GM19035 (cell line): ENCODE measurements at regions not wholly inside any gene's neighbourhood (a gene's known extent, or its start where the extent isn't known, plus 50 kb on each side); places are given as distances from the start of the nearest gene placed in this dataset.
"Not testable (repeated sequence)": the region's sequence is repeated elsewhere in the genome, so short reads cannot be mapped to it uniquely, and the experiment has no call there.

Experiments used
- ATAC-seq: cut with Tn5 transposase; IDR thresholded peaks from one replicate; pipeline ENCODE4 v1.9.1; 2021; ENCODE audit not compliant: unreplicated experiment

DNA sequence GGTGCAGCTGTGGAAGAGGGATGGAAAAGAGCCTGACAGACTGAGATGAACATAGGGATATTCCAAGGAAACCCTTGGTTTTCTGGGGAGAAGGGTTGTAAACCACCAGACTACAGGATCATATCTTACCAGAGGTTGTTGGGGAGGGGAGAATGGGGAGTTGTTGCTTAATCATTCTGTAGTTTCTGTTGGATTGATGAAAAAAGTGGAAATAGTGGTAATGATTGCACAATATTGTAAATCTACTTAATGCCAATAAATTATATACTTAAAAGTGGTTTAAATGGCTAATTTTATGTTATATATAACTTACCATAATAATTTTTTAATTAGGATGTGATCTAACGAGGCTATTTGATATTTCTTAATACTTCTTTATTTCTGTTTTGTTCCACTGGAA, 800.9 kb downstream of the BCL11A start:
- no peak for ATAC-seq

DNA sequence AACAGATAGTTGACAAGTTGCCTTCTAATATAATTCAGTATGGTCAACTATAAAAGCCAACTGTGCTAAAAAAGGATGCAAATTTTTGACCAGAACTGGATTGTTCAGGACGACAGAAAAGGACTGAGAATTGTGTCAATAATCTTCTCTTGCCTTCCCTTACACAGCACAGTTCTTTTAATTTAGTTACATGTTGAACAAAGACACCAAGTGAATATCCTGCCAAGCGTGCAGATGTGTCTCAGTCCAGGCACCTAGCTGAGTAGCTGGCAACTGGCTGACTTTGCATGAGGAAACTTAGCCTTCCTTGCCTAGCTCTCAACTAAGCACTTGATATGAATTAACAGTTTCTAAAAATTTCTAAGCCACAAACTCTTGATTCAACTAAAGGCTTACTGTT, 801.4 kb downstream of the BCL11A start:
- ATAC-seq, result no peak

DNA sequence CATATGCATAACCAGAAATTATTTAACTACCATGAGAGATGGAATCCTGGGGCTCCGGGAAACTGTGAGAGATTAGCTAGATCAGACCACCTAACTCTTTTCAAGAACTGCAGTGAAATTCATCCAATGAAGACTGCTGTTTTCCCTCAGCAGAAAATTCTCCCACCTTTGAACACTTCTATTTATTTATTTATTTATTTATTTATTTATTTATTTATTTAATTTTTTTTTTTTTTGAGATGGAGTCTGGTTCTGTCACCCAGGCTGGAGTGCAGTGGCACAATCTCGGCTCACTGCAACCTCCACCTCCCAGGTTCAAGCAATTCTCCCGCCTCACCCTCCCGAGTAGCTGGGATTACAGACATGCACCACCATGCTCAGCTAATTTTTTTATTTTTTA, 802.2 kb downstream of the BCL11A start:
- not testable (repeated sequence) for ATAC-seq

DNA sequence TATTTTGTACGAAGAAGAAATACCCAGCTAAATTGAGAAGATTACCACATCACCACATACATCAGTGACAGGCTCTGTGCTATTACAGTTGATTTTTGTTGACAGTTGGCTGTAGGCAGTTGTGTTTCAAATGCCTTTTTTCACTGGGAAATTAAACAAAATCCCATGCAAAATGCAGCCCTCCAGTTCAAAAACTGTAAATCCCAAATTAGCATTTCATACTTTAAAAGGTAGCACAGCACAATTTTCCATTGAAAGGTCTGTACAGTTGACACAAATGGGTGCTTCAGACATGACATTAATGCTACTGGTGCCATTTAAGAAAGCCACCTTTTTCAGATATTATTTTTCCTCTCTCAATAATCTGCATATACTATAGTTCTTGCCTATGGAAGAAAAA, 807.2 kb downstream of the BCL11A start:
- no peak for ATAC-seq

DNA sequence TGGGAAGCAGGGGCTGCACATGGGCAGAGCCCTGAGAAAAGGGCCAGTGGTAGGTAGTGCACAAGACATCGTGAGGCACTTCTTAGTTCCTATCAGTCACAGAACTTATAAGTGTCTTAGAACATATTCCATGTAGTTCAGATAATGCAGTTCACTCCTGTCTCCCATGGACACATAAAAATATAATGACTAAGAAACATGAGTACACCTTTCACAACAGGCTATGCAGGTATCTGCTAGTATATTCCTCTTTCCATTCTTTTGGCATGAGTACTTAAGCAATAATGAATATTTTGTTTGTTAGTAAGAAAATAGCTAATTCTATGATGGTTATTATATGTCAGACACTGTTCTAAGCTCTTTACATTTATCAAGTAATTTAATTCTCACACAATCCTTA, 808.4 kb downstream of the BCL11A start:
- no peak for ATAC-seq

DNA sequence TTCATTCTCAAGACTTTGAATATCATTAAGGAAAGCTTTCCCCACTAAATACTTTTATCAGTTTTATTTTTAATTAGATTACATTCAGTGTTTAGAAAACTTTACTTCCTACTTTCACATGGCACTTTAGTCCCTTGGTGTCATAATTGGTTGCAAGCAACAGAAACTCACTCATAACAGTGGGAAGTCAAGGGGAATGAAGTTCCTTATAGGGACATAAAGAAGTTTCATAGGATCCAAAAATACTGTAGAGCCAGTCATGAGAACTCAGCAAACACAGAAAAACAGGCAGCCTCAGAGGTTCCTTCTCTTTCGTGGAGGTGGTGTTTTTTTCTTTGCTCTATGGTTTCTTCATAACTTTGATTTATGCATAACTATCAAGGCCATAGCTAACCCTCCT, 809.0 kb downstream of the BCL11A start:
- ATAC-seq, result no peak

DNA sequence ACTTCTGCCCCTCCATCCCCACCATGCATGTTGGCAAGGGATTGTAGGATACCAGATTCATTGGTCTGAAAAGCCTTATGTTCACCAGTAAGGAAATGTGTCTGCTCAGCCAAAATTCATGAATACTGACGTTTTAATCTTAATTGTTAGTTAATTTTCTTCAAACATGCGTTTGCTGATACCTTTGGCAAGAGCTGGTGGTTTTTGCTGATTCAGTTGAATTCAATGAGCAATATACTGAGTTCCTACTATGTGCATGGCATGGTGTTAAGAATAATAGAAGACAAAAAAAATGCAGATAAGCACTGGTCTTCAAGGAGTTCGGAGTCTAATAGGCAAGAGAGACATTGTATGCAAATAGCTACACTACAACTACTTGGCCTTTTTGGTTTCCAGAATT, 811.6 kb downstream of the BCL11A start:
- no peak for ATAC-seq

DNA sequence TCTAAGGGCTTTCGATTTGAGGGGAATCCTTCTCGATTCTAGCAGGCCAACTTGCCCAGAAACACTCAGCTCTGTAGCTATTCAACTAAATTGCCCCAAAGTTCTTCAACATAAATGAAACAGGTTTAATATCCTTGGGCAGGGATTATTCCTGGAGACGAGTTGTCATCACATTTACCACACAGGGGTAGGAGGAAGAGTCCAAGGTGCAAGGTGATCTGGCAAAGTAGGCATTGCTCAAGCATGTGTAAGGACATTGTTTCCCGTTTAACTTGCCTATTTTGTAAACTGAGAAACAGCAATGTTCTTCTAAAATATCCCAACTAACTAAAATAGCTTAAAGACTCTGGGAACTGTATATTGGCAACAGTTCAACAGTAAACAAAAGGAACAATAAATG, 814.3 kb downstream of the BCL11A start:
- no peak for ATAC-seq

DNA sequence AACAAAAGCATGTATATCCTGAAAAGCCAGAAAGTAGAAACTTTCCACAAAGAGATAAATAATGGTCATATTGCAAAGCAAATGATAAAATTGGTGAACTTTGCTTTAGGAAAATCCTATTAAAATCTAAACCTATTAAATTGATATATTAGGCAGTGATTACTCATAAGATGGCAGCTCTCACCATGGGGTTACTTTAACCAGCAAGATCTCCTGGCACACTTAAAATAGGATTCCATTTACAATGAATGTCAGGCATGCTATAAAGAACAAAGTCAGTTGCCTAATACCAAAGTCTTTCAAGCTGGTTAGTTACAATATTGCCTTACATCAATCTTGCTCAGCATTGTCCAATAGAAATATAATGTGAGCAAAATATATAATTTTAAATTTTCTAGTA, 816.2 kb downstream of the BCL11A start:
- no peak for ATAC-seq

DNA sequence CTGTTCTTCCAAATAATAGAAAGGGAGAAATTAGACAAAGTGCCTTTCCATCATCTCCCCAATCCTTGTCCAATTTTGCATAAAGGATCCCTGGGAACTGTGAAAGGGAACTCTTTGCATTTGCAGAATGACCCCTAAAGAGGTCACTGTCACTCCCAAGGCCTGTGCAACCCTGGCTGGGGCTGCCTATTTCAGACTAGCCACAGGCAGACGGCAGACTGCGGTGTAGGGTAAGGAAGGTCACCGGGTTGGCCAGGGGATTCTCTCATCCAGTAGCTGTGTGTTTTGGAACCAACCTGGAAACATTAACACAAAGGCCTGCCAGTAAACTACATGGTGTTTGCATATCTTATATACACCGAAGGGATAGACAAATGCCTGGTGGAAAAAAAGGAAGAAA, 818.7 kb downstream of the BCL11A start:
- ATAC-seq, result no peak

DNA sequence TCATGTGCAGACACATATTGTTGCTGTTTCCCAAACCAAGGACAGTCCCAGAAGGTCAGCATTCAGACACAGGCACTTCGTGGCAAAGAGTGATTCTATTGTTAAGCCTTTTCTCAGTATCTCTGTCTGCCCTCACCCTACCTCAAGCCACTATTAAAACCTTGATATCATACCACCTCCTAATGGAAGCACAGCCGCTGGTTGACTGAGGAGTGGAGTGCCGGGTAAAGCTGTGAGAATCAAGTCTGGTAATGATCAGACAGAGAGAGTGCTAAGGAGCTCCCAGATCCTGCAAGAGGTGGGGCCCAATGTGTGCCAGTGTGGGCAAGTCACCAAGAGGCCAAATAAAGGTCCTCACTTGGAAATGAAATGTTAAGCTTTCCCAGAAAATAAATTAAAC, 819.5 kb downstream of the BCL11A start:
- no peak for ATAC-seq

DNA sequence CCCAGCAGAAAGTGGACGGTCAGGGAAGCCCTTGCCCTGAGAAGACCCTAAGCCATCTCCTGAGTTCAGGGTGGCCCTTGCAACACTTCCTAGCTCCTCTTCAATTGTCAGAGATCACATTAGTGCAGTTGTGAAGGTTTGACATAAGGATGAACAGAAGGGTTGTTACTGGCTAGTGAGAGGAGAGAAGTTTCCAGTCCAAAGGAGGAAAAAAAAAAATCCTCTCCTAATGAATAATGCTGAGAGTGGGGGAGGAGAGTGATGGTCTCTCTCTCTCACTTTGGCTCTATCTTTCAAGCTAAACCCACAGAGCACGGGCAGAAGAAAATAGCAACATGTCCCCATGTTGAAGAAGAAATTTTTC, 819.9 kb downstream of the BCL11A start:
- no peak for ATAC-seq

DNA sequence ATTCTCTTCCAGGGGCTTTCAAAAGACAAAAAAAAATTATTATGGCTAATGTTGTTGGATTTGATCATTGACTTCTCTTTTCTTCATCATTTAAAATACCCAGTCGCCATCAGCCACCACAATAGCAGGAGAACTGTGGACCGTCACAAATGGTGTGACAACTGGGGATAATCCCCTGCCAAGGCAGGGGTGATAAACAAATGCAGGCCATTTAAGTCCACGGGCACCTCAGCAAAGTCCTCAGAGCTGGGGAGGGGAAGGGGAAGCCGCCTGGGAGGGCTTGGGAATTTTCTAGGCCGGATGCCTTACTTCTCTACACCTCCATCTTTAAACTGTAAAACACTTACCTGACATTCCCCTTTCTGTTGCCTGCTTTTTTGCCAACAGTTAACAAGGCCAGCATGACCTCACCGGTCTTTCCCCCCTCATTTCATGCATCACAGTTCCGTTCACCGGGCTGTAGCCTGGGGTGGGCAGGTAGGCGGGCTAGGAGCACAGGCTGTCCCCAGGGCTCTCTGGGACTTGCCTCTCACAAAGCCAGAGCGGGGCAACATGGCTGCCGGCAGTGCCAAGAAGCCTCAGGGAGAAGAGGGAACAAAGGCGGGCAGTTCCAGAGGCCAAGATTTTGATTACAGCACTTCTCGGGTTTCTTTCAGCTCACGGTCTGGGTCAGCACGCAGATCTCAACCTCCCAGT, 820.4 kb downstream of the BCL11A start:
- no peak for ATAC-seq

DNA sequence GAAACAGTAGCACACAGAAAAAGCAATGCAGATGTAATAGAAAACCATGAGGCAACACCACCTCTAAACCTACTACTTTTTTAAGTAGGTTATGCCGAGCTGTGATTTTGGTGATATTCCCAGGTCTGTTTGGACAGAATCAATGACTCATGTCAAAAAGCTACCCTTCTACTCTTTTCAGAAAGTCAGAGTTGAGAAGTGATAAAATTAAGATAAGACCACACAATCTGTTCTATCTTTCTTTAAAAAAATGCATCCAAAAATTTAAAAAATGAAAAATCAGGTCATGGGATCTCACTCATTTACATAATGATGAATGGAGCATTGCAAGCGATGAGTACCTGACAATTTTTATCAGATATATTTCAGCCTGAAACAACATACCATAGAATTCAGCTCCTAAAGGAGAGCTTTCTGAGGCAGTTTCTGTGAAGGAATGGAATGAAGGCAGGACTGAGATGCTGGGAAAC, 826.3 kb downstream of the BCL11A start:
- ATAC-seq, result no peak

DNA sequence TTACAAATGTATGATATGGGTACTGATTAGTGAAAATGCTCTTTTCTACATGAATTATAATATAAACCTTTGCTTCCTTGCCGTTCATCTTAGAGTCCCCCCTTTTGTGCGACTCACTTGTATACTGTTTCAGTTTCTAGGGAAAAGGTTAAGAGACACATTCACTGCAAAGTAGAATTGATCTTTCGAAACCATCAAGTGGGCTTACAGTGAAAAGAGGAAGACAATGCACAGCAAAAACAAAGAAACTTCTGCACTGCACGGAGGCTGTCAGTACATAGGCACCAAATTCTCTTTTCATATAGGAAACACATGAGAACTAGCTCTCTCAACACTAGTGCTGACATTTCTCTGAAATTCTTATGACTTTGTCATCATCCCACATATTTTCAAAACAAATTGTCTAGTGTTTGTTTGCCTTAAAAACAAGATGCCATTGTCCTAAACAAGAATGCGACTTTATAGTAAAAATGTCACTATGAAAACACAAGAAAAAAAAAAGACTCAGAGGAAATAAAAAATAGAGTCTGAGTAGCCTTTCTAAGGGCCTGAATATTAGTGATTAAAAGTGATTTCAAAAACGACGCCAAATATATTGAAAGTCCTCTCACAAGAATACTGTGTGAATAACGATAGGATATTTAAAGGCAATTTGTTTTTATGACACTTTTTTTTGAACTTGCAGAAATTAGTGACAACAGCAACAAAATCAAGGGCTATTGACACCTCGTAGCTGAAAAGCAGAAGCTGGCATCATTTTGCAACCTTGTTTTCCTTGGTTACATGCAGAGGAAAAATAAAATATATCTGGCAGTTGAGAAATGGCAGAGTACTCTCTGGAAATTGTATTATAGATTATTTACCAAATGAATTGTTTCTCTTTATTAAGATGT, 827.0 kb downstream of the BCL11A start:
- no peak for ATAC-seq

DNA sequence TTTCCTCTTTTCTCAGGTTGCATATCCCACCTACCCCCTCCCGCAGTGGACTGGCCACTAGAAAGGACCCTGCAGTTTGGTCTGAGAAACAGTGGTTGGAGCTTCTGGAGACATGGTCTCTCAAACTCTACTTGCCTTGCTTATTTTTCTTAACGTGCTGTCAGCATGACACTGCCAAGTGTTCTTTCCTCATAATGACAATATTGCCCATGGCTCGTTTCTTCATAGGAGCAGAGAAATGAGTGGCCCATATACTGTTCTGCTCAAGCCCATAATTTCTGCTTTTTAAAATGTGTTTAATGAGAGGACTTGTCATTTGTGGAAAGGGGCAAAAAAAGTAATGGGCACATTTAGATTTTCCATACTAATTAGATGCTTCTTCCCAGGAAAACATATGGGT, 828.7 kb downstream of the BCL11A start:
- no peak for ATAC-seq

DNA sequence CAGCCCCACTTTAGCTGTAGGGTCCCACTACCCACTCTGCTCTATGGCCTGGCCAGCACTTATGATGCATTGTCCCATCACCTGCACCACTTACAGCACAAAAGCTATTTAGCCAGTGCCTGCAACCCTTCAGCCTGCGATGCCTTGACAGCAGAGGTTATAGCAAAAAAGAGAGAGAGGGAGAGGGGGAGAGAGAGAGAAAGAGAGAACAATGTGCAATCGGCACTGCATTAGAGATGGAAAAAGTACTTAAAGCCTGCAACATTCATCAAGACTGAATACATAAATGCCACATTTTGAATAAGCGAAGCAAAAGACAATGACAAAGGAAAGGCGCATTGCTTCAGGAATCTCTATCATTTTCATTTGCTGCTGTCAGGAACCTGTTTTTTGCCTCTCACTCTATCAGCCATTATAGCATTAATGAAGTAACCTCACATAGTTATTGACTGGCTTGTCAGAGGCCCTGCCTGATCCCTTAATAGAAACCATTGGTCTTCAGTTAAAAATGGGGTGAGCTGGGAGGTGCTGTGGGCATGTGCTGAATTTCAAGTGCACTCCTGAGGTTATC, 833.1 kb downstream of the BCL11A start:
- ATAC-seq, result no peak

DNA sequence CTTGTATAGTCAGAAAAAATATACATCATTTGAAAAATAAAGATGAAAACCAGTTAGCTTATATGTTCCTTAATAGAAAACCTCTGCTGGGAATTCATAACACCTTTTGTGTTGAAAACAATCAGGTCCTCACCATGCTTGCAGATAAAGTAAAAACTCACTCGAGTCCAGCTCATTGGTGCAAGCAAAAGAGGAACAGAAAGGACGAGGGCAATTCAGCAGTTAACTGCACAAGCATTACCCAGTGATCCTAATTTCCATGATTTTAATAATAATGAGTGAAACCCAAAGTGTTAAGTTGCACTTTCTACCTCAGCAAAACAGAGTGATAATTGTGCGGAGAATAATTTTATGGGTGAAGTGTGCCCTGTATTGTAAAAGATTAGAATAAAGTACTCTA, 839.9 kb downstream of the BCL11A start:
- no peak for ATAC-seq

DNA sequence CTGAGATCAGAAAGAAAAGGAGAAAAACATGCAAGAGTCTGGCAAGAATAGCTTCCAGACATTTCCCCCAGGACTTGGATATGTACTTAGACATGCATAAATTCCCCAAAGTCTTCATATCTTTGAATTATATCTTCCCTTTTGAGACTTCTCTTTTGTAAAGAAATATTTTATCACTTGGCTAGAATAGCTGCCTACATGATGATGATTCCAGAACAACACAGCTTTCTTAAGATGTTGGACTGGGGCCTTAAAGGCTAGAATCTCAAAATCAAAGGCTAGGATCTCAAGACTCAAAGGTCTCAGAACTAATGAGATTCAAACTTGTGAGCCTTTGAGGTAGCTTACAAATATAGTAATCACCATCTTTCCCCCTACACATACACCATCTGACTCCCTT, 842.3 kb downstream of the BCL11A start:
- ATAC-seq, result no peak

DNA sequence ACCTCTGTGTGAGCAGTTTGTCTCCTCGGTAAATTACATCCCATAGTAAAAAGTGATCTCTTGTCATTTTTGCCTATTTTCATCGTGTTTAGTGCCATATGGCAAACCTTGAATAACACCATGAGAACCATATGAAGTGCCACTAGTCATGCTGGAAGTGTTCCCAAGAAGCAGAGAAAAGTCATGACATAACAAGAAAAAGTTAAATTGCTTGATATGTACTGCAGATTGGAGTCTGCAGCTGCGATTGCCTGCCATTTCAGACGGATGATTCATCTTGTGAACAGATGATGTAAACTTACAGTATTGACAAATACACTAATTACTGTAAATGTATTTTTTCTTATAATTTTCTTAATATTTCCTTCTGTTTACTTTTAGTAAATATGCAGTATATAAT, 846.7 kb downstream of the BCL11A start:
- no peak for ATAC-seq

DNA sequence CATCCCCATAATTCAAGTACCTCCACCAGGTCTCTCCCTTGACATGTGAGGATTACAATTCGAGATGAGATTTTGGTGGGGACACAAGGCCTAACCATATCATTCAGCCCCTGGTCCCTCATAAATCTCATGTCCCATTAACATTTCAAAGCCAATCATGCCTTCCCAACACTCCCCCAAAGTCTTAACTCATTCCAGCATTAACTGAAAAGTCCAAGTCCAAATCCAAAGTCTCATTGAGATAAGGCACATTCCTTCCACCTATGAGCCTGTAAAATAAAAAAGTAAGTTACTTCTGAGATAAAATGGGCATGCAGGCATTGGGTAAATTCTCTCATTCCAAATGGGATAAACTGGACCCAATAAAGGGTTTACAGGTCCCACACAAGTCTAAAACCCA, 849.7 kb downstream of the BCL11A start:
- ATAC-seq, result no peak

DNA sequence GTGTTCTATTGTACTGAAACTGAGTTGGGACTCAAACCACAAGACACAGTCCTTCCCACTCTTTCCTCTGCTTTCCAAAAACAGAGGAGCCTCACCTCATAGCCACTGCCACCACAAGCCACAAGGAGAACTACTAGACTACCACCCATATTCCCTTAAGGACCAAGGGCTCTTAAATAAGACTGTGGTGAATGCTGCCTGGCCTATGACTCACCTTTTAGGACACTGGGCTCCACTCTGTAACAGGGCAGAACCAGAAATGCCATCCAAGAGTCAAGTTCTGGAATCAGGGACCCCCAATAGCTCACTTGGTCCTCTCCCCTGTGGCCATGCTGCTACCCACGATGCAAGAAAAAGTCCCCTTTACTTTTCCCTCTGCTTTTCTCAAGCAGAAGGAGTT, 851.4 kb downstream of the BCL11A start:
- no peak for ATAC-seq
